ENCODE measurements at regions not wholly inside any gene's neighbourhood (a gene's known extent, or its start where the extent isn't known, plus 50 kb on each side); places are given as distances from the start of the nearest gene placed in this dataset.

- no peak overlapping the region for H3K9ac ChIP-seq (ENCODE audit: low read length)
- H4K20me1 ChIP-seq (ENCODE audit: insufficient read depth, low read depth, low read length) = no peaks in the 10 kb centered on the region
- H3K4me1 ChIP-seq (ENCODE audit: low read length) = no peaks in the 10 kb centered on the region
- no peaks in the 10 kb centered on the region for H3K79me2 ChIP-seq (ENCODE audit: low read length)
- no peaks in the 10 kb centered on the region for H3K9me3 ChIP-seq (ENCODE audit: low read length)
- 0 out of 2 replicates have a peak, but pooled peaks cover 2% of the 10 kb centered on the region for H3K27me3 ChIP-seq (ENCODE audit: low read length)
- H3K27ac ChIP-seq (ENCODE audit: low read length) = no peak overlapping the region
- H2AFZ ChIP-seq (ENCODE audit: low read length) = no peak overlapping the region
- H3K4me2 ChIP-seq (ENCODE audit: low read depth, low read length, poor library complexity, severe bottlenecking) = no peak overlapping the region
- H3K4me3 ChIP-seq (ENCODE audit: low read length) = no peak overlapping the region
- H3K36me3 ChIP-seq (ENCODE audit: insufficient read depth, low read length) = no peaks in the 10 kb centered on the region
- DNase-seq = no peak
- H3K9me2 ChIP-seq (replicated peaks; ENCODE audit: insufficient read depth, low read length) = no peaks in the 10 kb centered on the region
Observed at GRCh38 chr2:12930391-12930790, 213.7 kb downstream of the TRIB2 start.

GRCh38 chr2:12931186-12931844, 214.6 kb downstream of the TRIB2 start:
- Histone ChIP-seq H3K4me1 (ENCODE audit: low read length) (no peaks in the 10 kb centered on the region), H3K36me3 (ENCODE audit: insufficient read depth, low read length) (no peaks in the 10 kb centered on the region), H4K20me1 (ENCODE audit: insufficient read depth, low read depth, low read length) (no peaks in the 10 kb centered on the region), H3K4me2 (ENCODE audit: low read depth, low read length, poor library complexity, severe bottlenecking) (no peak overlapping the region), H3K27me3 (ENCODE audit: low read length) (0 out of 2 replicates have a peak, but pooled peaks cover 2% of the 10 kb centered on the region), H3K4me3 (ENCODE audit: low read length) (no peak overlapping the region), H3K27ac (ENCODE audit: low read length) (no peak overlapping the region), H3K9ac (ENCODE audit: low read length) (no peak overlapping the region), H3K9me3 (ENCODE audit: low read length) (no peaks in the 10 kb centered on the region), H3K9me2 (replicated peaks; ENCODE audit: insufficient read depth, low read length) (no peaks in the 10 kb centered on the region), H2AFZ (ENCODE audit: low read length) (no peak overlapping the region), H3K79me2 (ENCODE audit: low read length) (no peaks in the 10 kb centered on the region)
- peak; percentile 53 for DNase-seq

- Histone ChIP-seq H2AFZ (ENCODE audit: low read length) (no peak overlapping the region), H3K4me3 (ENCODE audit: low read length) (no peak overlapping the region), H3K27ac (ENCODE audit: low read length) (no peak overlapping the region), H3K27me3 (ENCODE audit: low read length) (0 out of 2 replicates have a peak, but pooled peaks cover 2% of the 10 kb centered on the region), H3K9ac (ENCODE audit: low read length) (no peak overlapping the region), H3K79me2 (ENCODE audit: low read length) (no peaks in the 10 kb centered on the region), H3K36me3 (ENCODE audit: insufficient read depth, low read length) (no peaks in the 10 kb centered on the region), H3K9me3 (ENCODE audit: low read length) (no peaks in the 10 kb centered on the region), H3K9me2 (replicated peaks; ENCODE audit: insufficient read depth, low read length) (no peaks in the 10 kb centered on the region), H3K4me1 (ENCODE audit: low read length) (no peaks in the 10 kb centered on the region), H4K20me1 (ENCODE audit: insufficient read depth, low read depth, low read length) (no peaks in the 10 kb centered on the region), H3K4me2 (ENCODE audit: low read depth, low read length, poor library complexity, severe bottlenecking) (no peak overlapping the region)
- no peak for DNase-seq
Observed at GRCh38 chr2:12932192-12932591, 215.5 kb downstream of the TRIB2 start.

- no peaks in the 10 kb centered on the region for H3K9me3 ChIP-seq (ENCODE audit: low read length)
- H3K4me3 ChIP-seq (ENCODE audit: low read length) = no peak overlapping the region
- DNase-seq = no peak
- no peaks in the 10 kb centered on the region for H4K20me1 ChIP-seq (ENCODE audit: insufficient read depth, low read depth, low read length)
- H3K9ac ChIP-seq (ENCODE audit: low read length) = no peak overlapping the region
- 0 out of 2 replicates have a peak, but pooled peaks cover 2% of the 10 kb centered on the region for H3K27me3 ChIP-seq (ENCODE audit: low read length)
- no peaks in the 10 kb centered on the region for H3K4me1 ChIP-seq (ENCODE audit: low read length)
- no peaks in the 10 kb centered on the region for H3K79me2 ChIP-seq (ENCODE audit: low read length)
- no peak overlapping the region for H3K4me2 ChIP-seq (ENCODE audit: low read depth, low read length, poor library complexity, severe bottlenecking)
- H3K9me2 ChIP-seq (replicated peaks; ENCODE audit: insufficient read depth, low read length) = no peaks in the 10 kb centered on the region
- H2AFZ ChIP-seq (ENCODE audit: low read length) = no peak overlapping the region
- H3K27ac ChIP-seq (ENCODE audit: low read length) = no peak overlapping the region
- no peaks in the 10 kb centered on the region for H3K36me3 ChIP-seq (ENCODE audit: insufficient read depth, low read length)
Observed at GRCh38 chr2:12934146-12934756, 217.5 kb downstream of the TRIB2 start.

GRCh38 chr2:12935222-12935621, 218.5 kb downstream of the TRIB2 start:
- no peaks in the 10 kb centered on the region for H3K4me1 ChIP-seq (ENCODE audit: low read length)
- H3K9ac ChIP-seq (ENCODE audit: low read length) = no peak overlapping the region
- H3K36me3 ChIP-seq (ENCODE audit: insufficient read depth, low read length) = no peaks in the 10 kb centered on the region
- no peak overlapping the region for H2AFZ ChIP-seq (ENCODE audit: low read length)
- 0 out of 2 replicates have a peak, but pooled peaks cover 2% of the 10 kb centered on the region for H3K27me3 ChIP-seq (ENCODE audit: low read length)
- no peak for DNase-seq
- H3K79me2 ChIP-seq (ENCODE audit: low read length) = no peaks in the 10 kb centered on the region
- no peaks in the 10 kb centered on the region for H3K9me2 ChIP-seq (replicated peaks; ENCODE audit: insufficient read depth, low read length)
- no peaks in the 10 kb centered on the region for H3K9me3 ChIP-seq (ENCODE audit: low read length)
- no peaks in the 10 kb centered on the region for H4K20me1 ChIP-seq (ENCODE audit: insufficient read depth, low read depth, low read length)
- H3K4me2 ChIP-seq (ENCODE audit: low read depth, low read length, poor library complexity, severe bottlenecking) = no peak overlapping the region
- no peak overlapping the region for H3K4me3 ChIP-seq (ENCODE audit: low read length)
- no peak overlapping the region for H3K27ac ChIP-seq (ENCODE audit: low read length)

GRCh38 chr2:12935796-12936195, 219.1 kb downstream of the TRIB2 start:
- Histone ChIP-seq H3K9me3 (ENCODE audit: low read length) (no peaks in the 10 kb centered on the region), H3K9me2 (replicated peaks; ENCODE audit: insufficient read depth, low read length) (no peaks in the 10 kb centered on the region), H2AFZ (ENCODE audit: low read length) (no peak overlapping the region), H3K9ac (ENCODE audit: low read length) (no peak overlapping the region), H3K27me3 (ENCODE audit: low read length) (0 out of 2 replicates have a peak, but pooled peaks cover 2% of the 10 kb centered on the region), H3K36me3 (ENCODE audit: insufficient read depth, low read length) (no peaks in the 10 kb centered on the region), H3K4me2 (ENCODE audit: low read depth, low read length, poor library complexity, severe bottlenecking) (no peak overlapping the region), H3K4me3 (ENCODE audit: low read length) (no peak overlapping the region), H3K79me2 (ENCODE audit: low read length) (no peaks in the 10 kb centered on the region), H3K27ac (ENCODE audit: low read length) (no peak overlapping the region), H4K20me1 (ENCODE audit: insufficient read depth, low read depth, low read length) (no peaks in the 10 kb centered on the region), H3K4me1 (ENCODE audit: low read length) (no peaks in the 10 kb centered on the region)
- no peak for DNase-seq

- Histone ChIP-seq H4K20me1 (ENCODE audit: insufficient read depth, low read depth, low read length) (no peaks in the 10 kb centered on the region), H3K4me1 (ENCODE audit: low read length) (no peaks in the 10 kb centered on the region), H3K9me3 (ENCODE audit: low read length) (no peaks in the 10 kb centered on the region), H3K27me3 (ENCODE audit: low read length) (no peaks in the 10 kb centered on the region), H3K36me3 (ENCODE audit: insufficient read depth, low read length) (no peaks in the 10 kb centered on the region), H2AFZ (ENCODE audit: low read length) (no peak overlapping the region), H3K79me2 (ENCODE audit: low read length) (no peaks in the 10 kb centered on the region), H3K27ac (ENCODE audit: low read length) (no peak overlapping the region), H3K4me2 (ENCODE audit: low read depth, low read length, poor library complexity, severe bottlenecking) (no peak overlapping the region), H3K4me3 (ENCODE audit: low read length) (no peak overlapping the region), H3K9ac (ENCODE audit: low read length) (no peak overlapping the region), H3K9me2 (replicated peaks; ENCODE audit: insufficient read depth, low read length) (no peaks in the 10 kb centered on the region)
- no peak for DNase-seq
Observed at GRCh38 chr2:12941203-12941602, 224.5 kb downstream of the TRIB2 start.

GRCh38 chr2:12948231-12948960, 231.7 kb downstream of the TRIB2 start:
- Histone ChIP-seq H3K4me1 (ENCODE audit: low read length) (no peaks in the 10 kb centered on the region), H3K4me3 (ENCODE audit: low read length) (no peak overlapping the region), H3K9me3 (ENCODE audit: low read length) (no peaks in the 10 kb centered on the region), H3K36me3 (ENCODE audit: insufficient read depth, low read length) (no peaks in the 10 kb centered on the region), H3K9ac (ENCODE audit: low read length) (no peak overlapping the region), H3K4me2 (ENCODE audit: low read depth, low read length, poor library complexity, severe bottlenecking) (no peak overlapping the region), H3K79me2 (ENCODE audit: low read length) (no peaks in the 10 kb centered on the region), H3K27ac (ENCODE audit: low read length) (no peak overlapping the region), H2AFZ (ENCODE audit: low read length) (no peak overlapping the region), H3K9me2 (replicated peaks; ENCODE audit: insufficient read depth, low read length) (no peaks in the 10 kb centered on the region), H3K27me3 (ENCODE audit: low read length) (no peaks in the 10 kb centered on the region), H4K20me1 (ENCODE audit: insufficient read depth, low read depth, low read length) (no peaks in the 10 kb centered on the region)
- no peak for DNase-seq

Measured in Karpas-422 (cell line).